Keratinocyte (primary cell): ENCODE measurements at regions not wholly inside any gene's neighbourhood (a gene's known extent, or its start where the extent isn't known, plus 50 kb on each side); places are given as distances from the start of the nearest gene placed in this dataset.

Source experiments
- DNase-seq: peaks from one replicate; pipeline ENCODE4 v3.0.0-alpha.2; 2011; ENCODE audit warnings: low read depth, missing footprints, low spot score
- FAIRE-seq: peaks from 2 replicates; lab custom pipeline; 2011; peaks lifted over from hg19 to GRCh38; lab: Jason Lieb, UNC
- H2AFZ ChIP-seq: 2 replicates; pipeline ENCODE4 v1.6.0; 2012; ENCODE audit warnings: low read length, control low read depth, inconsistent platforms; ENCODE audit not compliant: control insufficient read depth
- H3K27ac ChIP-seq: 2 replicates; pipeline ENCODE4 v1.5.1; 2011; ENCODE audit warnings: low read length; ENCODE audit not compliant: control insufficient read depth, insufficient read depth
- H3K27me3 ChIP-seq: 3 replicates; pipeline ENCODE4 v1.6.0; 2011; ENCODE audit warnings: low read length; ENCODE audit not compliant: control insufficient read depth, insufficient read depth; ENCODE audit errors: extremely low read depth
- H3K36me3 ChIP-seq, 2 experiments: 2 replicates in 1 of 2; 3 replicates in 1 of 2; pipeline ENCODE4 v1.5.1; 2011; ENCODE audit warnings: low read length in 2 of 2, mild to moderate bottlenecking in 1 of 2; ENCODE audit not compliant: control insufficient read depth in 2 of 2, insufficient read depth in 2 of 2; ENCODE audit errors: extremely low read depth in 1 of 2
- H3K4me1 ChIP-seq: 3 replicates; pipeline ENCODE4 v1.5.1; 2011; ENCODE audit warnings: low read length; ENCODE audit not compliant: control insufficient read depth, insufficient read depth; ENCODE audit errors: extremely low read depth
- H3K4me2 ChIP-seq: 3 replicates; pipeline ENCODE4 v1.6.0; 2011; ENCODE audit warnings: low read depth, low read length; ENCODE audit not compliant: control insufficient read depth, insufficient read depth; ENCODE audit errors: extremely low read depth
- H3K4me3 ChIP-seq, 3 experiments: fragments of 200-600 bp in 1 of 3; sonication (generic) in 1 of 3; 2 replicates in 2 of 3; 3 replicates in 1 of 3; pipeline ENCODE4 v1.5.1; 2011 to 2016; ENCODE audit warnings: low read length in 3 of 3, mild to moderate bottlenecking in 3 of 3, control low read depth in 2 of 3, inconsistent platforms in 1 of 3, low read depth in 1 of 3, mixed read lengths in 1 of 3, mixed run types in 1 of 3, moderate library complexity in 1 of 3; ENCODE audit not compliant: control insufficient read depth in 2 of 3, insufficient read depth in 2 of 3; ENCODE audit errors: extremely low read depth in 1 of 3
- H3K79me2 ChIP-seq: 2 replicates; pipeline ENCODE4 v1.6.0; 2012; ENCODE audit warnings: low read length; ENCODE audit not compliant: control insufficient read depth, insufficient read depth
- H3K9ac ChIP-seq: 3 replicates; pipeline ENCODE4 v1.6.0; 2011; ENCODE audit warnings: low read length; ENCODE audit not compliant: control insufficient read depth, insufficient read depth; ENCODE audit errors: extremely low read depth
- H3K9me1 ChIP-seq: 3 replicates; pipeline ENCODE4 v1.6.0; 2011; ENCODE audit warnings: low read length; ENCODE audit not compliant: control insufficient read depth, insufficient read depth; ENCODE audit errors: extremely low read depth
- H3K9me3 ChIP-seq: 2 replicates; pipeline ENCODE4 v1.5.1; 2012; ENCODE audit warnings: low read depth, low read length; ENCODE audit not compliant: control insufficient read depth
- H4K20me1 ChIP-seq: 3 replicates; pipeline ENCODE4 v1.6.0; 2011; ENCODE audit warnings: low read length; ENCODE audit not compliant: control insufficient read depth, insufficient read depth; ENCODE audit errors: extremely low read depth
- CTCF ChIP-seq, 3 experiments: IDR thresholded peaks in 1 of 3; conservative IDR thresholded peaks in 1 of 3; optimal IDR thresholded peaks in 1 of 3; 2 replicates in 2 of 3; 3 replicates in 1 of 3; pipeline versions ENCODE3 to v1.5.1; 2011; ENCODE audit warnings: low read length in 3 of 3, mild to moderate bottlenecking in 3 of 3, moderate library complexity in 2 of 3, control low read depth in 1 of 3, inconsistent platforms in 1 of 3; ENCODE audit not compliant: insufficient read depth in 2 of 3; ENCODE audit errors: extremely low read depth in 1 of 3
- EZH2 ChIP-seq: IDR thresholded peaks from one replicate; pipeline ENCODE4 v1.6.1; 2012; ENCODE audit warnings: inconsistent platforms, mild to moderate bottlenecking, low read length, moderate library complexity
- dilution Hi-C: fragments of 300-500 bp; cut with MboI; formaldehyde crosslinking; loops from one replicate; pipeline ENCODE4 v1.7.0; 2020; ENCODE audit warnings: low sequenced_read_pairs; ENCODE audit not compliant: extremely low pct_ligation_motif_present

- no peaks in the 10 kb centered on the region for H4K20me1 ChIP-seq
- no peaks in the 10 kb centered on the region for H3K27me3 ChIP-seq
- H3K9me3 ChIP-seq, result no peaks in the 10 kb centered on the region
- no peak overlapping the region for H3K4me2 ChIP-seq
- peak; percentile 46 for FAIRE-seq
- no peak for DNase-seq
- H3K9me1 ChIP-seq, result no peaks in the 10 kb centered on the region
- peaks cover 20% of the 10 kb centered on the region for H3K4me1 ChIP-seq
- H3K9ac ChIP-seq, result no peak overlapping the region
- H2AFZ ChIP-seq, result no peak overlapping the region
- TF ChIP-seq CTCF (optimal IDR thresholded peaks at IDR 0.05 in 1 of 3, IDR thresholded peaks at IDR 0.05 in 1 of 3, conservative IDR thresholded peaks at IDR 0.05 in 1 of 3; ENCODE audit: extremely low read depth in 1 of 3, insufficient read depth in 2 of 3, low read length in 3 of 3) (no peak), EZH2 (no peak)
- no peaks in the 10 kb centered on the region for H3K79me2 ChIP-seq
- H3K27ac ChIP-seq, result no peak overlapping the region
- no peak overlapping the region for H3K4me3 ChIP-seq
- dilution Hi-C loops, result no loop called here
- H3K36me3 ChIP-seq, result no peaks in the 10 kb centered on the region
Measured at GRCh38 chr14:32020882-32021281, 56.2 kb upstream of the ARHGAP5 start.

GRCh38 chr14:32021341-32021740 lies 55.8 kb upstream of the ARHGAP5 start:
- no peak overlapping the region for H3K27ac ChIP-seq
- no peak for FAIRE-seq
- H4K20me1 ChIP-seq, result no peaks in the 10 kb centered on the region
- H3K9me1 ChIP-seq, result no peaks in the 10 kb centered on the region
- no peak overlapping the region for H3K9ac ChIP-seq
- dilution Hi-C loops, result no loop called here
- no peak for DNase-seq
- H3K79me2 ChIP-seq, result no peaks in the 10 kb centered on the region
- H3K4me3 ChIP-seq, result no peak overlapping the region
- no peak for TF ChIP-seq CTCF (optimal IDR thresholded peaks at IDR 0.05 in 1 of 3, IDR thresholded peaks at IDR 0.05 in 1 of 3, conservative IDR thresholded peaks at IDR 0.05 in 1 of 3; ENCODE audit: extremely low read depth in 1 of 3, insufficient read depth in 2 of 3, low read length in 3 of 3)
- no peak for TF ChIP-seq EZH2
- H3K27me3 ChIP-seq, result no peaks in the 10 kb centered on the region
- no peak overlapping the region for H2AFZ ChIP-seq
- no peaks in the 10 kb centered on the region for H3K9me3 ChIP-seq
- H3K4me1 ChIP-seq, result peaks cover 20% of the 10 kb centered on the region
- H3K4me2 ChIP-seq, result no peak overlapping the region
- no peaks in the 10 kb centered on the region for H3K36me3 ChIP-seq
